ENCODE measurements at regions not wholly inside any gene's neighbourhood (a gene's known extent, or its start where the extent isn't known, plus 50 kb on each side); places are given as distances from the start of the nearest gene placed in this dataset.

- Mint-ChIP-seq H3K36me3 (ENCODE audit: insufficient read depth in 1 of 3, low read depth in 3 of 3) (peaks cover 2 to 28% (median 23%) of the 10 kb centered on the region in 3 experiments; a peak in 6 of 7 replicates), H3K9me3 (peaks cover 29 to 33% of the 10 kb centered on the region in 2 experiments), H3K4me1 (no peaks in the 10 kb centered on the region), H3K4me3 (no peak overlapping the region), H3K27ac (no peak overlapping the region), H3K27me3 (ENCODE audit: low read depth) (peaks cover 2% of the 10 kb centered on the region; the same call in 1 of the 2 replicates)
- Histone ChIP-seq H4K20me1 (ENCODE audit: control insufficient read depth, insufficient read depth, insufficient read length) (no peaks in the 10 kb centered on the region), H3K18ac (ENCODE audit: insufficient read length, low read depth, low read length) (no peak overlapping the region), H3K56ac (ENCODE audit: insufficient read length, low read depth, low read length) (no peak overlapping the region), H2BK5ac (ENCODE audit: insufficient read length, low read length) (no peak overlapping the region), H3K9me3 (ENCODE audit: control insufficient read depth, low read depth, low read length) (peaks cover 6% of the 10 kb centered on the region), H2AFZ (ENCODE audit: low read length) (no peak overlapping the region), H4K91ac (ENCODE audit: insufficient read length, low read depth, low read length) (no peak overlapping the region), H3K79me1 (ENCODE audit: insufficient read depth, low read depth, low read length, poor library complexity, severe bottlenecking) (no peaks in the 10 kb centered on the region), H2BK20ac (ENCODE audit: low read depth, low read length, poor library complexity, severe bottlenecking) (no peak overlapping the region), H3K27ac (ENCODE audit: insufficient read length, low read depth, low read length) (no peak overlapping the region), H2BK12ac (ENCODE audit: insufficient read length, low read depth, low read length) (no peak overlapping the region), H3K79me2 (ENCODE audit: insufficient read depth, low read length) (no peaks in the 10 kb centered on the region), H3K4ac (ENCODE audit: low read depth, low read length) (no peak overlapping the region), H4K5ac (ENCODE audit: insufficient read length, low read depth, low read length) (no peak overlapping the region), H3K23ac (ENCODE audit: insufficient read length, low read depth, low read length) (no peak overlapping the region), H3K23me2 (ENCODE audit: insufficient read length, low read depth, low read length, poor library complexity, severe bottlenecking) (no peaks in the 10 kb centered on the region), H3T11ph (ENCODE audit: low read length) (no peak overlapping the region), H2AK5ac (ENCODE audit: insufficient read length, low read length) (no peak overlapping the region), H3K4me1 (ENCODE audit: insufficient read depth, low read length) (no peaks in the 10 kb centered on the region), H2BK120ac (ENCODE audit: low read depth, low read length, poor library complexity, severe bottlenecking) (no peak overlapping the region), H4K8ac (replicated peaks; ENCODE audit: insufficient read length, low read depth, low read length) (no peak overlapping the region), H2BK15ac (ENCODE audit: low read depth, low read length) (no peak overlapping the region), H3K27me3 (ENCODE audit: insufficient read depth, low read length) (no peaks in the 10 kb centered on the region), H3K14ac (ENCODE audit: insufficient read depth, low read length) (no peak overlapping the region), H3K9ac (ENCODE audit: extremely low read depth, insufficient read length, low read length) (no peak overlapping the region), H3K4me2 (ENCODE audit: insufficient read depth, insufficient read length, low read length) (no peak overlapping the region)
- no peak for DNase-seq
- TF ChIP-seq, protein P1, sequence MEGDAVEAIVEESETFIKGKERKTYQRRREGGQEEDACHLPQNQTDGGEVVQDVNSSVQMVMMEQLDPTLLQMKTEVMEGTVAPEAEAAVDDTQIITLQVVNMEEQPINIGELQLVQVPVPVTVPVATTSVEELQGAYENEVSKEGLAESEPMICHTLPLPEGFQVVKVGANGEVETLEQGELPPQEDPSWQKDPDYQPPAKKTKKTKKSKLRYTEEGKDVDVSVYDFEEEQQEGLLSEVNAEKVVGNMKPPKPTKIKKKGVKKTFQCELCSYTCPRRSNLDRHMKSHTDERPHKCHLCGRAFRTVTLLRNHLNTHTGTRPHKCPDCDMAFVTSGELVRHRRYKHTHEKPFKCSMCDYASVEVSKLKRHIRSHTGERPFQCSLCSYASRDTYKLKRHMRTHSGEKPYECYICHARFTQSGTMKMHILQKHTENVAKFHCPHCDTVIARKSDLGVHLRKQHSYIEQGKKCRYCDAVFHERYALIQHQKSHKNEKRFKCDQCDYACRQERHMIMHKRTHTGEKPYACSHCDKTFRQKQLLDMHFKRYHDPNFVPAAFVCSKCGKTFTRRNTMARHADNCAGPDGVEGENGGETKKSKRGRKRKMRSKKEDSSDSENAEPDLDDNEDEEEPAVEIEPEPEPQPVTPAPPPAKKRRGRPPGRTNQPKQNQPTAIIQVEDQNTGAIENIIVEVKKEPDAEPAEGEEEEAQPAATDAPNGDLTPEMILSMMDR (conservative IDR thresholded peaks at IDR 0.05): no peak
- no CpG with 5 or more reads among the region's 1 CpG for WGBS (ENCODE audit: extremely low coverage, insufficient read length, low lambda C conversion rate)
These were observed 176.3 kb upstream of the LRP1B start for GRCh38 chr2:142307086-142307485.

Data from H9 (cell line).